Adrenal gland (tissue), 5 donors: ENCODE measurements at regions not wholly inside any gene's neighbourhood (a gene's known extent, or its start where the extent isn't known, plus 50 kb on each side); places are given as distances from the start of the nearest gene placed in this dataset.

Experiments used
- POLR2A ChIP-seq, 2 donors: fragments of 450-650 bp; IDR thresholded peaks; one replicate each; pipeline ENCODE4 v1.6.1; 2017; ENCODE audit warnings: antibody characterized with exemption in 2 of 2, mild to moderate bottlenecking in 2 of 2, moderate library complexity in 1 of 2
- TF ChIP-seq, protein P1 (sequence below), 6 experiments: fragments of 450-650 bp in 4 of 6; fragments of 200-600 bp in 2 of 6; sonication (generic) in 1 of 6; IDR thresholded peaks; 1 replicate in 5 of 6; 2 replicates in 1 of 6; pipeline versions ENCODE4 v1.5.1 to v1.8.0; 2016 to 2021; ENCODE audit warnings: antibody characterized with exemption in 6 of 6, mild to moderate bottlenecking in 2 of 6, moderate library complexity in 1 of 6
- donor health status: DM: no; HTN: no; CAD: no.

DNA sequence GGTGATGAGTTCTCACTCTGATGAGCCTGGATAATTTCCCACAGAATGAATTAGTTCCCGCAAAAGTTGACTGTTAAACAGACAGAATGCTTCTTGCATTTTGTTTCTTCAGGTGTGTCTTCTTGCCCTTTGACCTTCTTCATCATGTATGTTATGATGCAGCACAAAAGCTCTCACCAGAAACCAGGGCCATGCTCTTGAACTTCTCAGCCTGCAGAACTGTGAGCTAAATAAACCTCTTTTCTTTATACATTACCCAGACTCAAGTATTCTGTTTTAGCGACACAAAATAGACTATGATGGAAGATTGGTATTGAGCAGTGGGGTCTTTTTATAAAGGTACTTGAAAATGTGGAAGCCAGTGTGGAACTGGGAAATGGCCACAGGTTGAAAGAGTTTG lies 95.2 kb upstream of the TNS3 start:
- TF ChIP-seq, protein P1, sequence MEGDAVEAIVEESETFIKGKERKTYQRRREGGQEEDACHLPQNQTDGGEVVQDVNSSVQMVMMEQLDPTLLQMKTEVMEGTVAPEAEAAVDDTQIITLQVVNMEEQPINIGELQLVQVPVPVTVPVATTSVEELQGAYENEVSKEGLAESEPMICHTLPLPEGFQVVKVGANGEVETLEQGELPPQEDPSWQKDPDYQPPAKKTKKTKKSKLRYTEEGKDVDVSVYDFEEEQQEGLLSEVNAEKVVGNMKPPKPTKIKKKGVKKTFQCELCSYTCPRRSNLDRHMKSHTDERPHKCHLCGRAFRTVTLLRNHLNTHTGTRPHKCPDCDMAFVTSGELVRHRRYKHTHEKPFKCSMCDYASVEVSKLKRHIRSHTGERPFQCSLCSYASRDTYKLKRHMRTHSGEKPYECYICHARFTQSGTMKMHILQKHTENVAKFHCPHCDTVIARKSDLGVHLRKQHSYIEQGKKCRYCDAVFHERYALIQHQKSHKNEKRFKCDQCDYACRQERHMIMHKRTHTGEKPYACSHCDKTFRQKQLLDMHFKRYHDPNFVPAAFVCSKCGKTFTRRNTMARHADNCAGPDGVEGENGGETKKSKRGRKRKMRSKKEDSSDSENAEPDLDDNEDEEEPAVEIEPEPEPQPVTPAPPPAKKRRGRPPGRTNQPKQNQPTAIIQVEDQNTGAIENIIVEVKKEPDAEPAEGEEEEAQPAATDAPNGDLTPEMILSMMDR (IDR thresholded peaks at IDR 0.05) = no peak
- no peak for TF ChIP-seq POLR2A (IDR thresholded peaks at IDR 0.05)
